ENCODE measurements at regions not wholly inside any gene's neighbourhood (a gene's known extent, or its start where the extent isn't known, plus 50 kb on each side); places are given as distances from the start of the nearest gene placed in this dataset.
A peak's percentile ranks its signal among the peaks of the same experiment; 100 is the strongest.

DNA sequence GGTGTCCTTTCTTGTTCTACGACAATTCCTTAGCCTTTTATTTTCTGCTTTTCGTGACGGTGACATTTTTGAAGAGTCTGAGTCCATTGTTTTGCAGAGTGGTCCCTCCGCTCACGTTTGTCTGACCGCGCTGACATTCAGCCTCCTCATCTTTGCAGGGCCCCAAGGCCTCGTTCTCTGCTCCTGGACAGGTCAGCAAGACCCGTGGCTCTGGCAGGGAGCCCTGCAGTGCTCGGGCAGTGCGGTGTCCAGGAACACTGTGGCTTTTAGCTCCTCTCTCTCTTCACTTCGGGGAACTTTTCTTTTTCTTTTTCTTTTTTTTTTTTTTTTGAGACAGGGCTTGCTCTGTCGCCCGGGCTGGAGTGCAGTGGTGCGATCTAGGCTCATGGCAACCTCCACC, 142.5 kb downstream of the DNAJB6 start:
- Histone ChIP-seq H3K4me1 (ENCODE audit: control insufficient read depth, low read depth, low read length) (no peaks in the 10 kb centered on the region), H3K18ac (ENCODE audit: low read length) (no peak overlapping the region), H4K5ac (ENCODE audit: low read length) (no peak overlapping the region), H3K79me1 (ENCODE audit: low read length) (no peaks in the 10 kb centered on the region), H2BK120ac (ENCODE audit: low read depth, low read length) (no peak overlapping the region), H3K27me3 (ENCODE audit: insufficient read depth, low read length, poor library complexity) (no peaks in the 10 kb centered on the region), H3K56ac (ENCODE audit: low read length) (no peak overlapping the region), H3K4me3 (ENCODE audit: low read length) (no peak overlapping the region), H3K27ac (ENCODE audit: low read depth, low read length) (no peak overlapping the region), H3K23ac (ENCODE audit: low read length) (no peak overlapping the region), H2BK15ac (replicated peaks; ENCODE audit: low read depth) (no peak overlapping the region), H3K4me2 (ENCODE audit: low read length) (no peak overlapping the region), H3K79me2 (ENCODE audit: control insufficient read depth, insufficient read depth, low read length) (no peaks in the 10 kb centered on the region), H3K4ac (ENCODE audit: low read depth, low read length) (no peak overlapping the region), H3K9ac (ENCODE audit: low read length) (no peak overlapping the region), H2AK5ac (ENCODE audit: low read length) (no peak overlapping the region), H3K36me3 (ENCODE audit: control insufficient read depth, insufficient read depth, low read length) (no peaks in the 10 kb centered on the region), H4K8ac (ENCODE audit: low read depth, low read length) (no peak overlapping the region), H2BK5ac (ENCODE audit: low read length) (no peak overlapping the region)
- no CpG with 5 or more reads among the region's 15 CpGs for WGBS (ENCODE audit: extremely low coverage, insufficient coverage, low lambda C conversion rate)
- no peak for DNase-seq

DNA sequence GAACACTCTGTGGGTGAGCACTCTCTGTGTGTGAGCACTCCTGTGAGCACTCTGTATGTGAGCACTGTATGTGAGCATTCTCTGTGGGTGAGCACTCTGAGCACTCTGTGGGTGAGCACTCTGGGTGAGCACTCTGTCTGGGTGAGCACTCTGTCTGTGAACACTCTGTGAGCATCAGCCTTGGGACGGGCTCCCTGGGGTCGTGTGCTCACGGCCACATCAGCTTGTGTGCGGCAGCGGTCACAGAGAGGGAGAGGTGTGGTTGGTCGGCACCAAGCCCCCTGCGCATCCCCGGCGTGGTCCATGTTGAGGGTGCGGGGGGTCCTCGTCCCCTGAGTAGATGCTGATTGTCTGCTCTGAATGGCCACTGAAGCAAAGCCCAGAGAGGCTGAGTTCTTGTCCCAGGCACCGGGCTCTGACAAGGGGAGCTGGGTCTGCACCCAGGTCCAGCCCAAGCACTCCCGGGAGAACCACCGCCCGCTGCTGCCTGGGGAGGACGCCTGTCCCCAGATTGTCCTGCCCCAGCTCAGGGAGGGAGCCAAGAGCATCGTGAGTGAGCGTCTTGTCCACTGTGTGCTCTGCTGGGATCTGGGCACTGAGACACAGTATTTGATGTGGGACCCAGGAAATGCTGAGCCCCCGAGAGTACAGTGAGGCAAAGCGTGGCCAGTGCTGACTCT, 143.7 kb downstream of the DNAJB6 start:
- Histone ChIP-seq H3K27ac (ENCODE audit: low read depth, low read length) (no peak overlapping the region), H2AK5ac (ENCODE audit: low read length) (no peak overlapping the region), H3K4me3 (ENCODE audit: low read length) (no peak overlapping the region), H3K27me3 (ENCODE audit: insufficient read depth, low read length, poor library complexity) (no peaks in the 10 kb centered on the region), H3K79me1 (ENCODE audit: low read length) (no peaks in the 10 kb centered on the region), H3K18ac (ENCODE audit: low read length) (no peak overlapping the region), H3K4me2 (ENCODE audit: low read length) (no peak overlapping the region), H3K4ac (ENCODE audit: low read depth, low read length) (no peak overlapping the region), H2BK120ac (ENCODE audit: low read depth, low read length) (no peak overlapping the region), H3K23ac (ENCODE audit: low read length) (no peak overlapping the region), H4K5ac (ENCODE audit: low read length) (no peak overlapping the region), H3K4me1 (ENCODE audit: control insufficient read depth, low read depth, low read length) (no peaks in the 10 kb centered on the region), H4K8ac (ENCODE audit: low read depth, low read length) (no peak overlapping the region), H3K36me3 (ENCODE audit: control insufficient read depth, insufficient read depth, low read length) (no peaks in the 10 kb centered on the region), H3K79me2 (ENCODE audit: control insufficient read depth, insufficient read depth, low read length) (no peaks in the 10 kb centered on the region), H3K9ac (ENCODE audit: low read length) (no peak overlapping the region), H2BK15ac (replicated peaks; ENCODE audit: low read depth) (no peak overlapping the region), H2BK5ac (ENCODE audit: low read length) (no peak overlapping the region), H3K56ac (ENCODE audit: low read length) (no peak overlapping the region)
- no peak for DNase-seq
- no CpG with 5 or more reads among the region's 20 CpGs for WGBS (ENCODE audit: extremely low coverage, insufficient coverage, low lambda C conversion rate)

DNA sequence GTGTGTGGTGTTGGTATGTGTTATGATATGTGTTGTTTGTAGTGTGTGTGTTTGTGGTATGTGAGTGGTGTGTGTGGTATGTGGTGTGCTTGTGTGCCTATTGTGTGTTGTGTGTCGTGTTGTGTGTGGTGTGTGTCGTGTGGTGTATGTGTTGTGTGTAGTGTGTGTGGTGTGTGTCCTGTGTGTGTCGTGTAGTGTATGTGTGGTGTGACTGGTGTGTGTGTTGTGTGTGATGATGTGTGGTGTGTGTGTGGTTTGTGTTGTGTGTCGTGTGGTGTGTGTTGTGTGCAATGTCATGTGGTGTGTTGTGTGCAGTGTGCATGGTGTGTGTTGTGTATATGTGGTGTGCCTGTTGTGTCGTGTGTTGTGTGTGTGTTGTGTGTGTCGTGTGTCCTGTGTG, 144.6 kb downstream of the DNAJB6 start:
- no peak overlapping the region for H4K8ac ChIP-seq (ENCODE audit: low read depth, low read length)
- no peaks in the 10 kb centered on the region for H3K36me3 ChIP-seq (ENCODE audit: control insufficient read depth, insufficient read depth, low read length)
- no peak overlapping the region for H3K9ac ChIP-seq (ENCODE audit: low read length)
- no peak overlapping the region for H3K4me3 ChIP-seq (ENCODE audit: low read length)
- H3K79me1 ChIP-seq (ENCODE audit: low read length): no peaks in the 10 kb centered on the region
- no peak for DNase-seq
- no peaks in the 10 kb centered on the region for H3K27me3 ChIP-seq (ENCODE audit: insufficient read depth, low read length, poor library complexity)
- no peaks in the 10 kb centered on the region for H3K79me2 ChIP-seq (ENCODE audit: control insufficient read depth, insufficient read depth, low read length)
- no peak overlapping the region for H3K4ac ChIP-seq (ENCODE audit: low read depth, low read length)
- H3K23ac ChIP-seq (ENCODE audit: low read length): no peak overlapping the region
- H3K4me1 ChIP-seq (ENCODE audit: control insufficient read depth, low read depth, low read length): no peaks in the 10 kb centered on the region
- H3K56ac ChIP-seq (ENCODE audit: low read length): no peak overlapping the region
- H2BK5ac ChIP-seq (ENCODE audit: low read length): no peak overlapping the region
- no peak overlapping the region for H3K4me2 ChIP-seq (ENCODE audit: low read length)
- no peak overlapping the region for H2BK120ac ChIP-seq (ENCODE audit: low read depth, low read length)
- no peak overlapping the region for H2AK5ac ChIP-seq (ENCODE audit: low read length)
- H3K18ac ChIP-seq (ENCODE audit: low read length): no peak overlapping the region
- no peak overlapping the region for H4K5ac ChIP-seq (ENCODE audit: low read length)
- no peak overlapping the region for H3K27ac ChIP-seq (ENCODE audit: low read depth, low read length)
- WGBS (ENCODE audit: extremely low coverage, insufficient coverage, low lambda C conversion rate): 100% methylated on average over 3 of the region's 6 CpGs
- no peak overlapping the region for H2BK15ac ChIP-seq (replicated peaks; ENCODE audit: low read depth)

DNA sequence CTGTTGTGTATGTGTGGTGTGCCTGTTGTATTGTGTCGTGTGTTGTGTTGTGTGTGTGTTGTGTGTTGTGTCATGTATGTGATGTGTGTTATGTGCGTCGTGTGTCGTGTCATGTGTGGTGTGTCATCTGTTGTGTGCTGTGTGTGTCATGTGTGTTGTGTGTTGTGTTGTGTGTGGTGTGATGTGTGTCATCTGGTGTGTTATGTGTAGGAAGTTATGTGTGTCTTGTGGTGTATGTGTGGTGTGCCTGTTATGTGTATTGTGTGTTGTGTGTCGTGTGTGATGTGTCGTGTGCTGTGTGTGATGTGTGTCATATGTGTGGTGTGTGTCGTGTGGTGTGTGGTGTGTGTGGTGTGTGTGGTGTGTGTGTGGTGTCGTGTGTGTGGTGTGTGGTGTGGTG, 145.2 kb downstream of the DNAJB6 start:
- no peak overlapping the region for H4K5ac ChIP-seq (ENCODE audit: low read length)
- no peaks in the 10 kb centered on the region for H3K79me2 ChIP-seq (ENCODE audit: control insufficient read depth, insufficient read depth, low read length)
- H3K4ac ChIP-seq (ENCODE audit: low read depth, low read length): no peak overlapping the region
- H4K8ac ChIP-seq (ENCODE audit: low read depth, low read length): no peak overlapping the region
- no peaks in the 10 kb centered on the region for H3K27me3 ChIP-seq (ENCODE audit: insufficient read depth, low read length, poor library complexity)
- H3K56ac ChIP-seq (ENCODE audit: low read length): no peak overlapping the region
- WGBS (ENCODE audit: extremely low coverage, insufficient coverage, low lambda C conversion rate): no CpG with 5 or more reads among the region's 8 CpGs
- H3K79me1 ChIP-seq (ENCODE audit: low read length): no peaks in the 10 kb centered on the region
- H2BK5ac ChIP-seq (ENCODE audit: low read length): no peak overlapping the region
- no peak overlapping the region for H2BK15ac ChIP-seq (replicated peaks; ENCODE audit: low read depth)
- H3K4me2 ChIP-seq (ENCODE audit: low read length): no peak overlapping the region
- H2BK120ac ChIP-seq (ENCODE audit: low read depth, low read length): no peak overlapping the region
- no peak overlapping the region for H2AK5ac ChIP-seq (ENCODE audit: low read length)
- H3K18ac ChIP-seq (ENCODE audit: low read length): no peak overlapping the region
- no peak overlapping the region for H3K4me3 ChIP-seq (ENCODE audit: low read length)
- no peak overlapping the region for H3K27ac ChIP-seq (ENCODE audit: low read depth, low read length)
- H3K9ac ChIP-seq (ENCODE audit: low read length): no peak overlapping the region
- no peaks in the 10 kb centered on the region for H3K4me1 ChIP-seq (ENCODE audit: control insufficient read depth, low read depth, low read length)
- no peak overlapping the region for H3K23ac ChIP-seq (ENCODE audit: low read length)
- H3K36me3 ChIP-seq (ENCODE audit: control insufficient read depth, insufficient read depth, low read length): no peaks in the 10 kb centered on the region
- DNase-seq: no peak

DNA sequence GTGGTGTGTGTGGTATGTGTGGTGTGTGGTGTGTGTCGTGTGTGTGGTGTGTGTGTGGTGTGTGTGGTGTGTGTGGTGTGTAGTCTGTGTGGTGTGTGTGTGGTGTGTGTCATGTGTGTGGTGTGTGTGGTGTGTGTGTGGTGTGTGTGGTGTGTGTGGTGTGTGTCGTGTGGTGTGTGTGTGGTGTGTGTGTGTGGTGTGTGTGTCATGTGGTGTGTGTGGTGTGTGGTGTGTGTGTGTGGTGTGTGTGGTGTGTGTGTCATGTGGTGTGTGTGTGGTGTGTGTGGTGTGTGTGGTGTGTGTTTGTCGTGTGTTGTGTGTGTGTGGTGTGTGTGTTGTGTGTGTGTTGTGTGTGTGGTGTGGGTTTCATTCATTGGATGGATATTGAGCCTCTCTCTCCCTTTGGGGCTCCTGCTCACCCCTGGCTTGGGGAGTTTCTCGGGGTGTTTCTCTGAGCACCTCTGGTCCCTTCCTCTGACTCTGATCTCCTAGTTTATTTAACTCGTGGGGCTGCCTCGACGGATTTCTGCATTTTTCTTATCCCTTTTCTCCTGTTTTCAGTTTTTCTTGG, 145.8 kb downstream of the DNAJB6 start:
- no CpG with 5 or more reads among the region's 7 CpGs for WGBS (ENCODE audit: extremely low coverage, insufficient coverage, low lambda C conversion rate)
- Histone ChIP-seq H3K4ac (ENCODE audit: low read depth, low read length) (no peak overlapping the region), H2BK120ac (ENCODE audit: low read depth, low read length) (no peak overlapping the region), H3K79me2 (ENCODE audit: control insufficient read depth, insufficient read depth, low read length) (no peaks in the 10 kb centered on the region), H3K56ac (ENCODE audit: low read length) (no peak overlapping the region), H3K4me1 (ENCODE audit: control insufficient read depth, low read depth, low read length) (no peaks in the 10 kb centered on the region), H3K18ac (ENCODE audit: low read length) (no peak overlapping the region), H4K8ac (ENCODE audit: low read depth, low read length) (no peak overlapping the region), H4K5ac (ENCODE audit: low read length) (no peak overlapping the region), H3K27ac (ENCODE audit: low read depth, low read length) (no peak overlapping the region), H2AK5ac (ENCODE audit: low read length) (no peak overlapping the region), H2BK15ac (replicated peaks; ENCODE audit: low read depth) (no peak overlapping the region), H3K4me2 (ENCODE audit: low read length) (no peak overlapping the region), H3K36me3 (ENCODE audit: control insufficient read depth, insufficient read depth, low read length) (no peaks in the 10 kb centered on the region), H3K9ac (ENCODE audit: low read length) (no peak overlapping the region), H2BK5ac (ENCODE audit: low read length) (no peak overlapping the region), H3K23ac (ENCODE audit: low read length) (no peak overlapping the region), H3K27me3 (ENCODE audit: insufficient read depth, low read length, poor library complexity) (no peaks in the 10 kb centered on the region), H3K4me3 (ENCODE audit: low read length) (no peak overlapping the region), H3K79me1 (ENCODE audit: low read length) (no peaks in the 10 kb centered on the region)
- peak; percentile 21 for DNase-seq

DNA sequence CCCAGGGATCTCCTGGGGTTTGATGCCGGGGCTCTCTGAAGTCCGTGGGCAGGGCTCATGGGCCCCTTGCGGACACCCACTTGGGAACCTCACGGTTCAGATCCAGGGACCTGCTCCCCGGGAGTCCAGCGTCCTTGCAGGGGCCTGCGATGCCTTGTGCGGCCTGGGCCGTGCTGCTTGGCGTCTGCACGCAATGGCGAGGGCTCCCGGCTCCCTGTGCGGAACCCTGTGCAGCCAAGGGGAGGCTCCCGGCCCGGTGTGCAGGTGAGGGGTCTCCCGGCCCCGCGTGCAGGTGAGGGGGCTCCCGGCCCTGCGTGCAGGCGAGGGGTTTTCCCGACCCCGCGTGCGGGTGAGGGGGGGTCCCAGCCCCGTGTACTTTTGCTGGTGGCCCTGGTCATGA, 146.7 kb downstream of the DNAJB6 start:
- Histone ChIP-seq H2BK5ac (ENCODE audit: low read length) (no peak overlapping the region), H4K8ac (ENCODE audit: low read depth, low read length) (no peak overlapping the region), H2AK5ac (ENCODE audit: low read length) (no peak overlapping the region), H3K18ac (ENCODE audit: low read length) (no peak overlapping the region), H2BK15ac (replicated peaks; ENCODE audit: low read depth) (no peak overlapping the region), H3K56ac (ENCODE audit: low read length) (no peak overlapping the region), H3K4me2 (ENCODE audit: low read length) (no peak overlapping the region), H3K79me1 (ENCODE audit: low read length) (no peaks in the 10 kb centered on the region), H3K36me3 (ENCODE audit: control insufficient read depth, insufficient read depth, low read length) (no peaks in the 10 kb centered on the region), H3K23ac (ENCODE audit: low read length) (no peak overlapping the region), H3K79me2 (ENCODE audit: control insufficient read depth, insufficient read depth, low read length) (no peaks in the 10 kb centered on the region), H3K4ac (ENCODE audit: low read depth, low read length) (no peak overlapping the region), H3K4me1 (ENCODE audit: control insufficient read depth, low read depth, low read length) (no peaks in the 10 kb centered on the region), H2BK120ac (ENCODE audit: low read depth, low read length) (no peak overlapping the region), H4K5ac (ENCODE audit: low read length) (no peak overlapping the region), H3K27ac (ENCODE audit: low read depth, low read length) (no peak overlapping the region), H3K27me3 (ENCODE audit: insufficient read depth, low read length, poor library complexity) (no peaks in the 10 kb centered on the region), H3K9ac (ENCODE audit: low read length) (no peak overlapping the region), H3K4me3 (ENCODE audit: low read length) (no peak overlapping the region)
- WGBS (ENCODE audit: extremely low coverage, insufficient coverage, low lambda C conversion rate): no CpG with 5 or more reads among the region's 27 CpGs
- no peak for DNase-seq

Data from mesendoderm (in vitro differentiated cells).